Ovary (tissue), 3 donors: ENCODE measurements at regions not wholly inside any gene's neighbourhood (a gene's known extent, or its start where the extent isn't known, plus 50 kb on each side); places are given as distances from the start of the nearest gene placed in this dataset.

Experiments used
- CTCF ChIP-seq, 3 donors: fragments of 450-650 bp in 2 of 3; fragments of 200-600 bp in 1 of 3; IDR thresholded peaks; one replicate each; pipeline versions ENCODE4 v1.5.1 to v1.8.0; 2016 to 2022; ENCODE audit warnings: antibody characterized with exemption in 3 of 3, mild to moderate bottlenecking in 1 of 3
- POLR2A ChIP-seq: fragments of 450-650 bp; IDR thresholded peaks from one replicate; pipeline ENCODE4 v1.6.1; 2017; ENCODE audit warnings: antibody characterized with exemption, mild to moderate bottlenecking, moderate library complexity
- donor health status: DM: no; HTN: no; CAD: no.

DNA sequence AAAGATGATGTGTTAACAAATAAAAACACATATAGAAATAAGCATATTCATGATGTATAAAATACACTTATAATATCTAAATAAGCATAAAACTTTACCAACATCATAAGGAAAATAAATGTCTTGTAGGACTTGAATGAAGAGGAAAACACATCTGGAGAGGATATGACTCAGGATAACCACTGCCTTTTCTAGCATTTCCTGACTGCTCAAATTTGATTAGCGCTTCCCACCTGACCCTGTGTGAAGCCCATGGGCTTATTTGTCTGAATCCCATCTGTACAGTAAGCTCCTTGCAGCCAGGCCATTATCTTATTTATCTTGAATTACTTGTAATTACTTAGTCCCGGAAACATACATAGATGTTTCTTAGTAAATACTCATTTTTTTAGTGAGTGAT, 608.6 kb downstream of the COL12A1 start:
- TF ChIP-seq CTCF (IDR thresholded peaks at IDR 0.05), result no peak
- TF ChIP-seq POLR2A, result no peak
